ENCODE measurements at regions not wholly inside any gene's neighbourhood (a gene's known extent, or its start where the extent isn't known, plus 50 kb on each side); places are given as distances from the start of the nearest gene placed in this dataset.

DNA sequence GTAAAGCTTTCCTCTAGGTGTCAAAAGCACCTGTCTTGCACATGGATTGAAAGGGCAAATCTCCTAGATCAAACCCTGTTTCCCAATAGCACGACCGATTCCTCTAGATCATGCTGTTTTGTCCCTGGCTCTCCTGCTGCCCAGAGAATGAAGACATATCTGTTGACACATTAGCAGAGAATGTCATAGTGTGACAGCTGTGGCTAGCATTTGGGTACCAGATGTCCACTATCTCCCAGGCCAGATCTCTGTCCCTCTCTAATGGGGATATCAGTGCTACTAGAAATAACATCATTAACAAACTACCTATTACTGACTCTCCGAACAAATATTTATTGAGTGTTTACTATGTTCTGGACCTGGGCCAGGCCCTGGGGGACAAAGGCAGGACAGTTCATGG is 72.4 kb upstream of the ISX start:
- TF ChIP-seq, protein P1, sequence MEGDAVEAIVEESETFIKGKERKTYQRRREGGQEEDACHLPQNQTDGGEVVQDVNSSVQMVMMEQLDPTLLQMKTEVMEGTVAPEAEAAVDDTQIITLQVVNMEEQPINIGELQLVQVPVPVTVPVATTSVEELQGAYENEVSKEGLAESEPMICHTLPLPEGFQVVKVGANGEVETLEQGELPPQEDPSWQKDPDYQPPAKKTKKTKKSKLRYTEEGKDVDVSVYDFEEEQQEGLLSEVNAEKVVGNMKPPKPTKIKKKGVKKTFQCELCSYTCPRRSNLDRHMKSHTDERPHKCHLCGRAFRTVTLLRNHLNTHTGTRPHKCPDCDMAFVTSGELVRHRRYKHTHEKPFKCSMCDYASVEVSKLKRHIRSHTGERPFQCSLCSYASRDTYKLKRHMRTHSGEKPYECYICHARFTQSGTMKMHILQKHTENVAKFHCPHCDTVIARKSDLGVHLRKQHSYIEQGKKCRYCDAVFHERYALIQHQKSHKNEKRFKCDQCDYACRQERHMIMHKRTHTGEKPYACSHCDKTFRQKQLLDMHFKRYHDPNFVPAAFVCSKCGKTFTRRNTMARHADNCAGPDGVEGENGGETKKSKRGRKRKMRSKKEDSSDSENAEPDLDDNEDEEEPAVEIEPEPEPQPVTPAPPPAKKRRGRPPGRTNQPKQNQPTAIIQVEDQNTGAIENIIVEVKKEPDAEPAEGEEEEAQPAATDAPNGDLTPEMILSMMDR (IDR thresholded peaks at IDR 0.05), result no peak
- no peak for TF ChIP-seq EZH2 (IDR thresholded peaks at IDR 0.05)
